Endothelial cell of umbilical vein (primary cell): ENCODE measurements at regions not wholly inside any gene's neighbourhood (a gene's known extent, or its start where the extent isn't known, plus 50 kb on each side); places are given as distances from the start of the nearest gene placed in this dataset. TPM values are rescaled to one million over a fixed set of nuclear protein-coding genes. Genes with fewer than 3 reads are reported as not detected.

Source experiments
- BruUV-seq: library from RNA; stranded (reverse); fragments of 400-500 nt; replicated peaks from 2 replicates; lab custom pipeline; 2021; lab: Mats Ljungman, UMichigan
- CTCF ChIA-PET: fragments of 300-600, 350-600 bp; sonication (Branson Sonifier 250); formaldehyde crosslinking; loops from one replicate; lab custom pipeline; 2021; ENCODE audit warnings: antibody characterized with exemption, inconsistent platforms; lab: Charles Lee
- POLR2A ChIA-PET: fragments of 300-600, 350-600 bp; sonication (Branson Sonifier 250); formaldehyde crosslinking; loops from one replicate; lab custom pipeline; 2021; ENCODE audit warnings: antibody characterized with exemption, inconsistent platforms; lab: Charles Lee
- DNase-seq: peaks from one replicate; pipeline ENCODE4 v3.0.0-alpha.2; 2011; ENCODE audit warnings: low read depth, low spot score
- FAIRE-seq: peaks from 2 replicates; lab custom pipeline; 2011; peaks lifted over from hg19 to GRCh38; lab: Jason Lieb, UNC
- H2AFZ ChIP-seq: 2 replicates; pipeline ENCODE4 v1.6.0; 2012; ENCODE audit warnings: low read depth, low read length, control low read depth, inconsistent platforms
- H3K27ac ChIP-seq: 2 replicates; pipeline ENCODE4 v1.5.1; 2011; ENCODE audit warnings: low read depth, mild to moderate bottlenecking, control low read depth, low read length, moderate library complexity; ENCODE audit not compliant: insufficient read depth
- H3K27me3 ChIP-seq, 2 experiments: 2 replicates each; pipeline versions ENCODE4 v1.6.0 to v1.6.1; 2011; ENCODE audit warnings: low read length in 2 of 2, mixed read lengths in 1 of 2; ENCODE audit not compliant: control insufficient read depth in 2 of 2, insufficient read depth in 2 of 2
- H3K36me3 ChIP-seq, 2 experiments: 2 replicates in 1 of 2; 3 replicates in 1 of 2; pipeline ENCODE4 v1.5.1; 2011; ENCODE audit warnings: low read length in 2 of 2, mild to moderate bottlenecking in 1 of 2, moderate library complexity in 1 of 2; ENCODE audit not compliant: control insufficient read depth in 2 of 2, insufficient read depth in 2 of 2; ENCODE audit errors: extremely low read depth in 1 of 2
- H3K4me1 ChIP-seq: 3 replicates; pipeline ENCODE4 v1.5.1; 2011; ENCODE audit warnings: mild to moderate bottlenecking, low read length; ENCODE audit not compliant: control insufficient read depth, insufficient read depth; ENCODE audit errors: extremely low read depth
- H3K4me2 ChIP-seq: 2 replicates; pipeline ENCODE4 v1.6.1; 2011; ENCODE audit warnings: low read length, control low read depth, mixed read lengths; ENCODE audit not compliant: insufficient read depth
- H3K4me3 ChIP-seq, 3 experiments: fragments of 200-600 bp in 1 of 3; sonication (generic), shearing (Covaris generic) in 1 of 3; replicated peaks in 1 of 3; 2 replicates each; pipeline ENCODE4 v1.5.1; 2011 to 2016; ENCODE audit warnings: control low read depth in 3 of 3, low read length in 3 of 3, mild to moderate bottlenecking in 2 of 3, inconsistent platforms in 1 of 3, low read depth in 1 of 3, moderate library complexity in 1 of 3; ENCODE audit not compliant: insufficient read depth in 1 of 3
- H3K79me2 ChIP-seq: 2 replicates; pipeline ENCODE4 v1.6.0; 2012; ENCODE audit warnings: low read length, inconsistent platforms; ENCODE audit not compliant: control insufficient read depth, insufficient read depth
- H3K9ac ChIP-seq: replicated peaks from 2 replicates; pipeline ENCODE3; 2011; ENCODE audit warnings: low read length, control low read depth; ENCODE audit not compliant: insufficient read depth; ENCODE audit errors: extremely low read depth
- H3K9me1 ChIP-seq: replicated peaks from 3 replicates; pipeline ENCODE4 v1.6.0; 2011; ENCODE audit warnings: mild to moderate bottlenecking, low read length; ENCODE audit not compliant: control insufficient read depth, insufficient read depth; ENCODE audit errors: extremely low read depth
- H3K9me3 ChIP-seq: replicated peaks from 2 replicates; pipeline ENCODE4 v1.5.1; 2012; ENCODE audit warnings: low read length, inconsistent platforms; ENCODE audit not compliant: control insufficient read depth, insufficient read depth
- H4K20me1 ChIP-seq: replicated peaks from 2 replicates; pipeline ENCODE3; 2011; ENCODE audit warnings: mild to moderate bottlenecking, low read length; ENCODE audit not compliant: control insufficient read depth, insufficient read depth; ENCODE audit errors: extremely low read depth
- CTCF ChIP-seq, 2 donors: IDR thresholded peaks; 1 replicate in 1 of 2; 2 replicates in 1 of 2; pipeline ENCODE4 v1.5.1; 2011; ENCODE audit warnings: low read length in 2 of 2, mild to moderate bottlenecking in 2 of 2, moderate library complexity in 2 of 2, control low read depth in 1 of 2, inconsistent platforms in 1 of 2, low read depth in 1 of 2; ENCODE audit not compliant: insufficient read depth in 1 of 2; ENCODE audit errors: extremely low read depth in 1 of 2
- EZH2 ChIP-seq: IDR thresholded peaks from 2 replicates; pipeline ENCODE4 v1.6.1; 2012; ENCODE audit warnings: borderline replicate concordance, low read depth, mild to moderate bottlenecking, moderate library complexity, low read length, inconsistent platforms; ENCODE audit not compliant: severe bottlenecking
- FOS ChIP-seq: IDR thresholded peaks from 2 replicates; pipeline ENCODE4 v1.6.1; 2011; ENCODE audit warnings: mild to moderate bottlenecking, low read length, moderate library complexity, borderline replicate concordance; ENCODE audit not compliant: insufficient read depth
- GATA2 ChIP-seq: IDR thresholded peaks from 2 replicates; pipeline ENCODE4 v1.7.0; 2011; ENCODE audit warnings: low read depth, mild to moderate bottlenecking, moderate library complexity, mixed read lengths, low read length; ENCODE audit not compliant: insufficient read length, insufficient read depth
- JUN ChIP-seq: IDR thresholded peaks from 2 replicates; pipeline ENCODE4 v1.6.1; 2011; ENCODE audit warnings: borderline replicate concordance, low read depth; ENCODE audit not compliant: insufficient read length, insufficient read depth
- MAX ChIP-seq: IDR thresholded peaks from 2 replicates; pipeline ENCODE4 v1.6.1; 2011; ENCODE audit not compliant: insufficient read depth, insufficient read length
- MYC ChIP-seq: IDR thresholded peaks from one replicate; pipeline ENCODE4 v1.6.1; 2011; ENCODE audit warnings: mild to moderate bottlenecking, low read depth, low read length
- POLR2A ChIP-seq: IDR thresholded peaks from 2 replicates; pipeline ENCODE4 v1.6.1; 2012; ENCODE audit warnings: low read depth, mild to moderate bottlenecking, control low read depth, low read length
- POLR2AphosphoS5 ChIP-seq: IDR thresholded peaks from 2 replicates; pipeline ENCODE4 v1.6.1; 2012; ENCODE audit warnings: low read depth, mild to moderate bottlenecking, control low read depth, low read length, moderate library complexity; ENCODE audit not compliant: insufficient read depth
- dilution Hi-C: fragments of 300-500 bp; cut with MboI; formaldehyde crosslinking; loops from one replicate; pipeline ENCODE4 v1.15.0; 2019; ENCODE audit warnings: low sequenced_read_pairs; ENCODE audit not compliant: extremely low pct_ligation_motif_present
- intact Hi-C: fragments of 100-400 bp; cut with micrococcal nuclease; formaldehyde crosslinking; loops from one replicate; pipeline ENCODE4 v1.10.0; 2022
- small RNA-seq: library from RNA; depleted of rRNA; stranded (forward); fragments of <200 nt; gene quantifications from one replicate; pipeline ENCODE3, GENCODE V24; 2012; ENCODE audit warnings: low replicate concordance, low read depth; ENCODE audit not compliant: insufficient read depth, insufficient read length

GRCh38 chr1:240663169-240663879 lies 51.4 kb upstream of the GREM2 start:
- peaks cover 2% of the 10 kb centered on the region for H3K9me3 ChIP-seq
- H3K4me2 ChIP-seq, result no peak overlapping the region
- H3K79me2 ChIP-seq, result no peaks in the 10 kb centered on the region
- no peak overlapping the region for H3K4me3 ChIP-seq
- ChIA-PET POLR2A (no interaction called here), CTCF (no interaction called here)
- TF ChIP-seq MYC (no peak), CTCF (IDR thresholded peaks at IDR 0.05; ENCODE audit: extremely low read depth in 1 of 2, insufficient read depth in 1 of 2, low read depth in 1 of 2, low read length in 2 of 2) (no peak), GATA2 (no peak), FOS (no peak), JUN (no peak), MAX (no peak), EZH2 (no peak), POLR2A (no peak), POLR2AphosphoS5 (no peak)
- FAIRE-seq, result no peak
- H4K20me1 ChIP-seq, result no peaks in the 10 kb centered on the region
- H3K27ac ChIP-seq, result no peak overlapping the region
- no peaks in the 10 kb centered on the region for H3K4me1 ChIP-seq
- no peaks in the 10 kb centered on the region for H3K36me3 ChIP-seq
- intact Hi-C loops, result no loop called here
- no peak overlapping the region for H2AFZ ChIP-seq
- DNase-seq, result no peak
- no peak overlapping the region for H3K9ac ChIP-seq
- dilution Hi-C loops, result no loop called here
- no peaks in the 10 kb centered on the region for H3K27me3 ChIP-seq
- H3K9me1 ChIP-seq, result no peaks in the 10 kb centered on the region
- no TSS peak for BruUV-seq

Small RNA genes lying in the stretch of these regions (small RNA-seq; reads per million reads assigned to genes)
- not detected for gene RF00019
